ENCODE measurements at regions not wholly inside any gene's neighbourhood (a gene's known extent, or its start where the extent isn't known, plus 50 kb on each side); places are given as distances from the start of the nearest gene placed in this dataset.

DNA sequence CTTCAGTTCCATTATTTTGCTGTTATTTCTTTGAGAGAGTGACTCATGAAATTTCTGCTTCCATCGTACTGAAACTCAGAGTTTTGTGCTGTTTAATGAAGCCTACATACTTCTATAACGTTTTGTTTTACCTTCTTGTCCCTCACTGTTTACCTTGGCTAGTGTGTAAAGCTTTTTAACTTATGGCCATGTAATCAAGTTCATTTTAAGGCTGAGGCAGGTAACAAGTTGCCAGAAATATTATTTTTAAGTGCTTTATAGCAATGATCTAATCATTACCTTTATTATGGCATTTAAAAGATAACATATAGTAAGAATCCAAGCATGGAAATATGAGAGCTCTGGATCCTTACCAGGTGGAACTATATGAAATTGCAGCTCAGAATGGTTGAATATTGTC lies 102.3 kb upstream of the FAT1 start (continued):
- TF ChIP-seq, protein P1, sequence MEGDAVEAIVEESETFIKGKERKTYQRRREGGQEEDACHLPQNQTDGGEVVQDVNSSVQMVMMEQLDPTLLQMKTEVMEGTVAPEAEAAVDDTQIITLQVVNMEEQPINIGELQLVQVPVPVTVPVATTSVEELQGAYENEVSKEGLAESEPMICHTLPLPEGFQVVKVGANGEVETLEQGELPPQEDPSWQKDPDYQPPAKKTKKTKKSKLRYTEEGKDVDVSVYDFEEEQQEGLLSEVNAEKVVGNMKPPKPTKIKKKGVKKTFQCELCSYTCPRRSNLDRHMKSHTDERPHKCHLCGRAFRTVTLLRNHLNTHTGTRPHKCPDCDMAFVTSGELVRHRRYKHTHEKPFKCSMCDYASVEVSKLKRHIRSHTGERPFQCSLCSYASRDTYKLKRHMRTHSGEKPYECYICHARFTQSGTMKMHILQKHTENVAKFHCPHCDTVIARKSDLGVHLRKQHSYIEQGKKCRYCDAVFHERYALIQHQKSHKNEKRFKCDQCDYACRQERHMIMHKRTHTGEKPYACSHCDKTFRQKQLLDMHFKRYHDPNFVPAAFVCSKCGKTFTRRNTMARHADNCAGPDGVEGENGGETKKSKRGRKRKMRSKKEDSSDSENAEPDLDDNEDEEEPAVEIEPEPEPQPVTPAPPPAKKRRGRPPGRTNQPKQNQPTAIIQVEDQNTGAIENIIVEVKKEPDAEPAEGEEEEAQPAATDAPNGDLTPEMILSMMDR (IDR thresholded peaks at IDR 0.05; ENCODE audit: control extremely low read depth in 1 of 3, insufficient read depth in 1 of 3, low read depth in 1 of 3, low read length in 3 of 3): no peak
- no peak for TF ChIP-seq JUN (IDR thresholded peaks at IDR 0.05; ENCODE audit: low read depth, low read length)
- TF ChIP-seq SIN3A (conservative IDR thresholded peaks at IDR 0.05 in 1 of 2, IDR thresholded peaks at IDR 0.05 in 1 of 2; ENCODE audit: low read depth in 1 of 2, low read length in 2 of 2): no peak
- TF ChIP-seq SP1 (IDR thresholded peaks at IDR 0.05; ENCODE audit: low read depth, low read length): no peak
- no peak for TF ChIP-seq ZNF274 (IDR thresholded peaks at IDR 0.05; ENCODE audit: borderline replicate concordance, extremely low read depth, low read length)

Measured in H1 (cell line).